SK-N-MC (cell line): ENCODE measurements at regions not wholly inside any gene's neighbourhood (a gene's known extent, or its start where the extent isn't known, plus 50 kb on each side); places are given as distances from the start of the nearest gene placed in this dataset.

Experiments
- EZH2 ChIP-seq: fragments of 200-600 bp; sonication (generic); IDR thresholded peaks from one replicate; pipeline ENCODE4 v1.6.1; 2017; ENCODE audit warnings: antibody characterized with exemption
- POLR2AphosphoS5 ChIP-seq: IDR thresholded peaks from 2 replicates; pipeline ENCODE4 v1.6.1; 2012; ENCODE audit warnings: mild to moderate bottlenecking, low read depth, low read length, borderline replicate concordance

DNA sequence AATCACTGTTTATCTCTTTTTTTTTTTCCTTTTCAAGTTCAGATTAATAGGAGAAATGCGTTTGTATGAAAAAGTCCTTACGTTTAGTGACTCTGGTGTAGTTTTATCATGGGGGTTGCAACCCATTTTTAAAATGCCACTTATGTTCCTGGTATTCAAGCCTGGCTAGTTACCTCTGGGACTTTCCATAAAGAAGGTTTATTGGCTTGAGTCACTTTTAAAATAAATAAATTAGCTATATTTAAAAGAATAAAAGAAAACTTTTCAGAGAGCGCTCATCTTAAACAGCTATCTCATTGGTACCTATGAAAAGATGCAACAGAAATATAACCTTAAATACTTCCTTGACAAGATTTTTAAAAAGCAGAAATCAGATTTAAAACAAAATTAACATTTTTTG, 275.0 kb upstream of the IL1RAPL1 start:
- TF ChIP-seq POLR2AphosphoS5 (no peak), EZH2 (no peak)
